Effector memory CD4-positive, alpha-beta T cell (primary cell): ENCODE measurements at regions not wholly inside any gene's neighbourhood (a gene's known extent, or its start where the extent isn't known, plus 50 kb on each side); places are given as distances from the start of the nearest gene placed in this dataset.

Experiments
- DNase-seq, 3 donors: peaks; one replicate each; pipeline ENCODE4 v3.0.0-alpha.2; 2020
- H3K27ac ChIP-seq: 2 replicates; pipeline ENCODE4 v1.7.0; 2013; ENCODE audit warnings: mild to moderate bottlenecking, low read length, moderate library complexity; ENCODE audit not compliant: insufficient read depth, poor library complexity, severe bottlenecking
- H3K27me3 ChIP-seq: replicated peaks from 2 replicates; pipeline ENCODE4 v1.7.0; 2013; ENCODE audit warnings: mild to moderate bottlenecking, low read length; ENCODE audit not compliant: insufficient read depth, control insufficient read depth, poor library complexity, severe bottlenecking
- H3K36me3 ChIP-seq: 2 replicates; pipeline ENCODE4 v1.7.0; 2013; ENCODE audit warnings: mild to moderate bottlenecking, low read length, moderate library complexity; ENCODE audit not compliant: control insufficient read depth, insufficient read depth
- H3K4me1 ChIP-seq: 2 replicates; pipeline ENCODE4 v1.7.0; 2013; ENCODE audit warnings: low read length, mild to moderate bottlenecking; ENCODE audit not compliant: control insufficient read depth, insufficient read depth, poor library complexity, severe bottlenecking
- H3K4me3 ChIP-seq: 2 replicates; pipeline ENCODE4 v1.7.0; 2013; ENCODE audit warnings: low read length, low read depth, mild to moderate bottlenecking; ENCODE audit not compliant: insufficient read depth, poor library complexity, severe bottlenecking
- H3K9me3 ChIP-seq: 2 replicates; pipeline ENCODE4 v1.7.0; 2013; ENCODE audit warnings: mild to moderate bottlenecking, low read length, moderate library complexity; ENCODE audit not compliant: control insufficient read depth

DNA sequence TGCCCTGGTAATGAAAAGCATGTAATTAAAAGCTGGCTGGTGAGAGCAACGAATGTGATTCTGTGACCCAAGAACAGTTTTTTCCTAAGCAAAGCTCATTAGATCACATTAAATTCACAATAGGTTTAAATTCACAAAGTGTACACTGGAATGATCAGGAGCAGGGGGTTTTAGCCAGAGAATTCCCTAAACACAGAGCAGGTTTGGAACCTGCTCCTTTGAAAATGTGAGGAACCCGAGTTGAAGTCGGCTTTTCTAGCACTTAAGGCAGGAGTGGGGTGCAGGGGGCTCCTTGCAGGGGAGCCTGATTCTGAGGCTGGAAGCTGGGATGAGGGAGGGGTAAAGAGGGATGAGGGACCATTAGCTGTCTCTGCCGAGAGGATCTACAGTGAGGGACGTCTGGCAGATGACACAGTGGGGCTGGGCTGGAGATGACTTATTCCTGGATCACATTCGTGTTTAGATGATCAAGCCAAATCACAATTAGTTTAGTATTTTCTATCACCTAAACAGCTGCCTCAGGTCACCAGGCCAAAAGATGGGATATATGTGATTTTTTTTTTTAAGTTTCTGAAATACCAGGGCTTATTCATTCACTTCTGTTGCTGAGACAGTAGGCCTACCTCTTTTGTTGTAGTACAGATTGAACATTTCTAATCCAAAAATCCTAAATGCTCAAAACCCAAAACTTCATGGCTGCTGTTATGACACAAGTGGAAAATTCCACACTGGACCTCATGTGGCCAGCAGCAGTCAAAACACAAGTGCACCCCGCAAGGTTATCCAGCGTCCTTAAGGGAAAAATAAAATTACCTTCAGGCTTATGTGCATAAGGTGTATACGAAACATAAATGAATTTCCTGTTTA is 93.1 kb upstream of the HIVEP1 start:
- Histone ChIP-seq H3K27ac (no peak overlapping the region), H3K4me3 (no peak overlapping the region), H3K27me3 (no peaks in the 10 kb centered on the region), H3K36me3 (no peaks in the 10 kb centered on the region), H3K4me1 (no peaks in the 10 kb centered on the region), H3K9me3 (no peaks in the 10 kb centered on the region)
- DNase-seq, result no peak

- no peaks in the 10 kb centered on the region for H3K36me3 ChIP-seq
- H3K27ac ChIP-seq, result no peak overlapping the region
- H3K4me1 ChIP-seq, result no peaks in the 10 kb centered on the region
- no peak for DNase-seq
- H3K27me3 ChIP-seq, result no peaks in the 10 kb centered on the region
- no peaks in the 10 kb centered on the region for H3K9me3 ChIP-seq
- no peak overlapping the region for H3K4me3 ChIP-seq
Observed at GRCh38 chr6:11917951-11918738, 94.0 kb upstream of the HIVEP1 start.

- no peaks in the 10 kb centered on the region for H3K9me3 ChIP-seq
- no peak overlapping the region for H3K4me3 ChIP-seq
- H3K27me3 ChIP-seq, result no peaks in the 10 kb centered on the region
- no peak for DNase-seq
- no peaks in the 10 kb centered on the region for H3K36me3 ChIP-seq
- H3K4me1 ChIP-seq, result no peaks in the 10 kb centered on the region
- H3K27ac ChIP-seq, result no peak overlapping the region
Observed at GRCh38 chr6:11912420-11912819, 99.7 kb upstream of the HIVEP1 start.

DNA sequence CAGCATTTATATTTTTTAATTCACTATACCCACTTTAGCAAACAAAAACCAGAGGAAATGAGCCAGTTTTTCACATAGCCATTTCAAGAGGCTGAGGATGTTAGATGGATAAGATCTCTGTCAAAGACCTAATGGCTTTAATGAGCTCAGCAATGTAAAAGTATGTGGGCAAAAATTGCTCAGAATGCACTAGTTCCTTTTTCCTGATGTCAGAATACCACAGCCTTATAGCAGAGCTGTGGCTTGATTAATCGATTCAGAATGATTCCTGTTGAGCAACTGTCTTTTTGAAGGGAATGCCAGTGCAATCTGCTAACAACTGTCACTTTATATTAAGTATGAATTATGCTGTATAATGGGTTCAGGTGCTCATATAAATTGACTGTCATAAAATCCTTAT is 100.6 kb upstream of the HIVEP1 start:
- no peak overlapping the region for H3K27ac ChIP-seq
- H3K4me1 ChIP-seq, result no peaks in the 10 kb centered on the region
- H3K9me3 ChIP-seq, result no peaks in the 10 kb centered on the region
- H3K36me3 ChIP-seq, result no peaks in the 10 kb centered on the region
- no peak overlapping the region for H3K4me3 ChIP-seq
- H3K27me3 ChIP-seq, result no peaks in the 10 kb centered on the region
- no peak for DNase-seq

DNA sequence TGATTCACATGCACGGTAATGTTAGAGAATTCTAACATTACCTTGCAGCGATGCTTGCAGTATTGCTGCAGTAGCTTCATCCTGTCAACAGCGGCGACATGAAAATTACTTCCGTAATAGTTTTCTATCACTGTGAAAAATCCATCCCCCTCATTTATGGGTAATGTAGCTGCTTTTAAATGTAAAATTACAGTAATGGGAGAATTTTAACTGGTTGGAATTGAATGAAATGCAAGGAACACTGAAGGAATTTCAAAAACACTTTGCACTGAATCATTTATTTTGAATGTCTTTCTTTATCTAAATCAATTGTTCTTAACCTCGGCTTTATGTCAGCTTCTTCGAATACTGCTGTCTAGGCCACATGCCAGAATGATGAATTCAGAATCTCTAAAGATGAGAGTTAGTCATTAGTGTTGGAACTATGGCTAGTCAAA is 102.4 kb upstream of the HIVEP1 start:
- H3K4me1 ChIP-seq, result no peaks in the 10 kb centered on the region
- DNase-seq, result no peak
- H3K4me3 ChIP-seq, result no peak overlapping the region

GRCh38 chr6:11908436-11909105 is 103.5 kb upstream of the HIVEP1 start:
- Histone ChIP-seq H3K9me3 (no peaks in the 10 kb centered on the region), H3K27ac (no peak overlapping the region), H3K4me1 (no peaks in the 10 kb centered on the region), H3K4me3 (no peak overlapping the region), H3K36me3 (no peaks in the 10 kb centered on the region), H3K27me3 (no peaks in the 10 kb centered on the region)
- DNase-seq, result no peak

More for the DNA sequence above, 102.4 kb upstream of the HIVEP1 start:
- H3K27ac ChIP-seq, result no peak overlapping the region
- no peaks in the 10 kb centered on the region for H3K36me3 ChIP-seq
- H3K9me3 ChIP-seq, result no peaks in the 10 kb centered on the region
- H3K27me3 ChIP-seq, result no peaks in the 10 kb centered on the region

GRCh38 chr6:11903645-11904044 is 108.5 kb upstream of the HIVEP1 start:
- H3K27ac ChIP-seq, result no peak overlapping the region
- no peaks in the 10 kb centered on the region for H3K36me3 ChIP-seq
- H3K4me1 ChIP-seq, result peaks cover 6% of the 10 kb centered on the region
- H3K4me3 ChIP-seq, result no peak overlapping the region
- no peak for DNase-seq
- no peaks in the 10 kb centered on the region for H3K9me3 ChIP-seq
- no peaks in the 10 kb centered on the region for H3K27me3 ChIP-seq

- DNase-seq, result no peak
- H3K4me3 ChIP-seq, result no peak overlapping the region
- no peaks in the 10 kb centered on the region for H3K27me3 ChIP-seq
- no peaks in the 10 kb centered on the region for H3K9me3 ChIP-seq
- peaks cover 6% of the 10 kb centered on the region for H3K4me1 ChIP-seq
- H3K27ac ChIP-seq, result no peak overlapping the region
- no peaks in the 10 kb centered on the region for H3K36me3 ChIP-seq
Observed at GRCh38 chr6:11902527-11902926, 109.6 kb upstream of the HIVEP1 start.

DNA sequence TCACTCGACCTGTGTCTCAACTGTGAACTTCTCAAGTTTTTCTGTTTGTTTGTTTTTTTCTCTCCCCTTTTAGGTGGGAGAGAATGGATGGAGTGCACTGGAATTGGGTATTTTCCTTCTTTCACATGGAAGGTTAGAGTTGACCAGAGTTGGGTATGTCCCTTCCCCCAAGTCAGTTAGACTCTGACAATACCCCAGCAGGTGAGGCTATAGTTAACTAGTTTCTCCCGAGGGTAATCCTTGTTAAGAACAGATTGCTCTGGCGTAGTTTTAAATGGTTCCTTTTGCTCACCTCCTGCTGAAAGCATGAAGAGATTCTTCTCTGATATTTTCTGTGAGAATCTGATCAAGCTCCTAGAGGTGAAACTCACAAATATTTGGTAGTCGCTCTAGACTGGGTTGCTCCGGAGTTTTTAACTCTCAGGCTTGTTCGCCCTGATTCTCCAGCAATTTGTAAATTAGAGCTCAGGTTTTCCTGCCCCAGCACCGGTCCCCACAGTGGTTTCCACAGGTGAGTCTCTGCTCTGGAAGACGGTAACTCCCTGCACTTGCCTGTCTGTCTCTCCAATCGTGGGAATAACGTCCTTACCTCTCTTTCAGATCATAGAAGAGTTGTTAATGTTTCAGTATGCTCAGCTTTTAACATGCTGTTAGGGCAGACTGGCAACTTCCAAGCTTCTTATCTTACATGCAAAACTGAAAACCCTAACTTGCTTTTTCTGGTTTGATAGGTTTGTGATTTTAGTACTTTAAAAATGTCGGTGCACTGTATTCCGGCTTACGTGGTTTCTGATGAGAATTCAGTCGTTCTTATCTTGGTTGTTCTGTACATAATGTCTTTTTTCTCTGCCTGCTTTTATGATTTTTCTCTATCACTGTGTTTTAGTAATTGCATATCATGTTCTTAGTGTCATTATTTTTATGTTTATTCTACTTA is 111.2 kb upstream of the HIVEP1 start:
- Histone ChIP-seq H3K9me3 (no peaks in the 10 kb centered on the region), H3K4me3 (peak overlapping the region; percentile 3), H3K36me3 (no peaks in the 10 kb centered on the region), H3K27me3 (no peaks in the 10 kb centered on the region), H3K27ac (no peak overlapping the region), H3K4me1 (peaks cover 6% of the 10 kb centered on the region)
- DNase-seq, result no peak
